ENCODE measurements at regions not wholly inside any gene's neighbourhood (a gene's known extent, or its start where the extent isn't known, plus 50 kb on each side); places are given as distances from the start of the nearest gene placed in this dataset.

DNA sequence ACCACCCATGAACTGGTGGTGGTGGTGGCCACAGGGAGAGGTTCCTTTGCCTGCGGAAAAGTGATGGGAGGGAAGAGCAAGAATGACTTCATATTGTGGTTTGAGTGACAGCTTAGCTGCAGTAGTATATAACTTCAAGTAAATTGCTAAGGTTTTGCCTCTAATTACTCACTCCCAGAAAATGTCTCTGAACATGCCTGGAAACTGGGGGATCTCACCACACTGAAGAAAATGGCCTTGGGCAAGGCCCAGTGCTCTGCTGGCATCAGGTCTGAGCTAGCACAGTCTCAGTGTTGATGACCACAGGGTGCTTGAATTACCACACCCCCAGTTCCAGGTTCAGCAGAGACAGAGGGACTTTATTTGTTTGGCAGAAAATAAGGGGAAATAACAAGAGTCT is 2085.4 kb downstream of the ARAP2 start:
- Histone ChIP-seq H3K4me1 (no peaks in the 10 kb centered on the region), H3K27me3 (no peaks in the 10 kb centered on the region), H3K4me3 (no peak overlapping the region), H3K36me3 (no peaks in the 10 kb centered on the region), H3K9me3 (peaks cover 0 to 25% (median 0%) of the 10 kb centered on the region in 11 donors), H3K27ac (no peak overlapping the region)
- intact Hi-C loops (cut with DNase I): no loop called here
- 80 to 83% methylated on average over 1 of the region's 1 CpG for WGBS, 2 donors
- ATAC-seq (no peak), DNase-seq (no peak)
- TF ChIP-seq, protein P1, sequence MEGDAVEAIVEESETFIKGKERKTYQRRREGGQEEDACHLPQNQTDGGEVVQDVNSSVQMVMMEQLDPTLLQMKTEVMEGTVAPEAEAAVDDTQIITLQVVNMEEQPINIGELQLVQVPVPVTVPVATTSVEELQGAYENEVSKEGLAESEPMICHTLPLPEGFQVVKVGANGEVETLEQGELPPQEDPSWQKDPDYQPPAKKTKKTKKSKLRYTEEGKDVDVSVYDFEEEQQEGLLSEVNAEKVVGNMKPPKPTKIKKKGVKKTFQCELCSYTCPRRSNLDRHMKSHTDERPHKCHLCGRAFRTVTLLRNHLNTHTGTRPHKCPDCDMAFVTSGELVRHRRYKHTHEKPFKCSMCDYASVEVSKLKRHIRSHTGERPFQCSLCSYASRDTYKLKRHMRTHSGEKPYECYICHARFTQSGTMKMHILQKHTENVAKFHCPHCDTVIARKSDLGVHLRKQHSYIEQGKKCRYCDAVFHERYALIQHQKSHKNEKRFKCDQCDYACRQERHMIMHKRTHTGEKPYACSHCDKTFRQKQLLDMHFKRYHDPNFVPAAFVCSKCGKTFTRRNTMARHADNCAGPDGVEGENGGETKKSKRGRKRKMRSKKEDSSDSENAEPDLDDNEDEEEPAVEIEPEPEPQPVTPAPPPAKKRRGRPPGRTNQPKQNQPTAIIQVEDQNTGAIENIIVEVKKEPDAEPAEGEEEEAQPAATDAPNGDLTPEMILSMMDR (IDR thresholded peaks at IDR 0.05): no peak

DNA sequence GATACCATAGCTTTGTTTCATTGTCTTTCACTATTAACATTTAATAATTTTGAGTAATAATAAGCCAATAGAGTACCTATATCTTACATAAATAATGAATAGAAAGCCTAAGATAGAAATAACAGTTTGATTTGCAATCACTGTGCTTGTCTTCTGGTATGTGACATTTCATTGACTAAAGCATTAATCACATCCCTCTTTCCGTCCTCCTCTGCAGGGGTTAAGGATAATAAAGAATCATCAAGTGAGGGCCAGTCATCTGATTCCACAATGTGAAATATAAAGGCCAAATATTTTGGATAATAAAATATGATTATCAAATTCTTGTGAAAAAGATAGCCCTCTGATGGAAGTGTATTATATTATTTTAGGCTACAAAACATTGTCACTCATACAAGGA is 2073.4 kb downstream of the ARAP2 start:
- H3K4me1 ChIP-seq: no peaks in the 10 kb centered on the region
- H3K36me3 ChIP-seq: no peaks in the 10 kb centered on the region
- H3K27me3 ChIP-seq: no peaks in the 10 kb centered on the region
- no peak overlapping the region for H3K4me3 ChIP-seq
- DNase-seq: no peak
- TF ChIP-seq, protein P1 (IDR thresholded peaks at IDR 0.05): no peak
- WGBS, 2 donors: 38 to 67% methylated on average over 1 of the region's 1 CpG
- ATAC-seq: no peak
- H3K27ac ChIP-seq: no peak overlapping the region
- intact Hi-C loops (cut with DNase I): no loop called here
- peaks cover 0 to 19% (median 5%) of the 10 kb centered on the region in 11 donors for H3K9me3 ChIP-seq

DNA sequence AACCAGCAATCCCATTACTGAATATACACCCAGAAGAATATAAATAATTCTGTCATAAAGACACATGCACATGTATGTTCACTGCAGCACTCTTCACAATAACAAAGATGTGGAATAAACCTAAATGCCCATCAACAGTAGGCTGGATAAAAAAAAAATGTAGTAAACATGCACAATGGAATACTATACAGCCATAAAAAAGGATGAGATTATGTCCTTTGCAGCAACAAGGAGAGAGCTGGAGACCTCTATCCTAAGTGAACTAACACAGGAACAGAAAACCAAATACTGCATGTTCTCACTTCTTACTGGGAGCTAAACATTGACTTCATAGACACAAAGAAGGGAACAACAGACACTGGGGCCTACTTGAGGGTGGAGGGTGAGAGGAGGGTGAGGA is 2067.7 kb downstream of the ARAP2 start:
- Histone ChIP-seq H3K36me3 (no peaks in the 10 kb centered on the region), H3K4me1 (no peaks in the 10 kb centered on the region), H3K27ac (no peak overlapping the region), H3K27me3 (no peaks in the 10 kb centered on the region), H3K9me3 (peaks cover 0 to 28% (median 8%) of the 10 kb centered on the region in 11 donors), H3K4me3 (no peak overlapping the region)
- TF ChIP-seq, protein P1 (IDR thresholded peaks at IDR 0.05): no peak
- intact Hi-C loops (cut with DNase I): no loop called here
- ATAC-seq: no peak
- DNase-seq: no peak

DNA sequence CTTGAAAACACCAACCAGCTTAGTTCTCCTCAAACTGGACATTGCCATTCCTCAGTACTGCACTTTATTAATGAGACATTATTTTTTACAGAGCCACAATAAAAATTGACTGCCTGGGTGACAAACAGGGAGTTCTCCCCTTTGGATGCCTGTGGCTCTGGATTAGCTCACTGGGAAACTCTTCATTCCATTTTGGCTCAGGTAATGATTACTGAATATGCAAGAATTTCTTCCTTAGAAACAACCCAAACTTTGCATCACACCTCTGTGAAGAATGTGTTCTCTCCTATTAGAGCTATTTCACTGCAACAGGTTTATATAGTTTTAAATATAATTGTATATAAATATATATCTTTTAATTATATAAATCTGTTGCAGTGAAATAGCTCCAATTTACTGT is 2065.8 kb downstream of the ARAP2 start:
- ATAC-seq (no peak), DNase-seq (no peak)
- Histone ChIP-seq H3K27me3 (no peaks in the 10 kb centered on the region), H3K36me3 (no peaks in the 10 kb centered on the region), H3K4me3 (no peak overlapping the region), H3K9me3 (peaks cover 0 to 28% (median 8%) of the 10 kb centered on the region in 11 donors), H3K27ac (no peak overlapping the region), H3K4me1 (no peaks in the 10 kb centered on the region)
- TF ChIP-seq, protein P1 (IDR thresholded peaks at IDR 0.05): no peak
- intact Hi-C loops (cut with DNase I): no loop called here
